SH-SY5Y (cell line): ENCODE measurements at regions not wholly inside any gene's neighbourhood (a gene's known extent, or its start where the extent isn't known, plus 50 kb on each side); places are given as distances from the start of the nearest gene placed in this dataset.

Experiments used
- GATA2 ChIP-seq: IDR thresholded peaks from 2 replicates; pipeline ENCODE4 v1.6.1; 2011; ENCODE audit warnings: mild to moderate bottlenecking, low read depth, low read length
- GATA3 ChIP-seq: IDR thresholded peaks from 2 replicates; pipeline ENCODE4 v1.6.1; 2011; ENCODE audit warnings: low read depth, mild to moderate bottlenecking, low read length, moderate library complexity

DNA sequence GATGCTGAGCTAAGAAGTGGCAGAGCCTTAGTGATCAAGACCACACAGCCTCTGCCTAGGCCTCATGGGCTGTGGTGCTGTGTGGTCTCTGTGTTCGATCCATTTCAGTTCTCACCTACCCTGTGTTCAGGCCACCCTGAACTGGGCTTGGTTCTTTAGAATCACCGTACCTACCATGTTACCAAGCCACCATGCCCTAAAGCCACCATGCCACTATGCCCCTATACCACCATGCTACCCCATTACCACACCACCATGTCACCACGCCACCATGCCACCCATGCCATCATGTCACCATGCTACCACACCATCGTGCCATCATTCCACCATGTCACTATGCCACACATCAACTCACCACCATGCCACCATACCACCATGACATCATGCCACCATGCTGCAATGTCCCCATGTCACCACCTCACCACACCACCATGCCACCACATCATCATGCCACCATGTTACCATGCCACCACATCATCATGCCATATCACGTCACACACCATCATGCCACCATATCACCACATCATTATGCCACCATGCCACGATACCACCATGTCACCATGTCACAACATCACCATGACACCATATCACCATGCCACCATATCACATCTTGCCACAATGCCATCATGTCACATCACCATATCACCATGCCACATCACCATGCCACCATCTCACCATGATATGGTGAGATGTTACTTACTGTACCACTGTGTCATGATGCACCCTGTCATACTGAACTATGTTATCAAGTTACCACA, 191.0 kb upstream of the ARL4C start:
- TF ChIP-seq GATA2, result no peak
- no peak for TF ChIP-seq GATA3

DNA sequence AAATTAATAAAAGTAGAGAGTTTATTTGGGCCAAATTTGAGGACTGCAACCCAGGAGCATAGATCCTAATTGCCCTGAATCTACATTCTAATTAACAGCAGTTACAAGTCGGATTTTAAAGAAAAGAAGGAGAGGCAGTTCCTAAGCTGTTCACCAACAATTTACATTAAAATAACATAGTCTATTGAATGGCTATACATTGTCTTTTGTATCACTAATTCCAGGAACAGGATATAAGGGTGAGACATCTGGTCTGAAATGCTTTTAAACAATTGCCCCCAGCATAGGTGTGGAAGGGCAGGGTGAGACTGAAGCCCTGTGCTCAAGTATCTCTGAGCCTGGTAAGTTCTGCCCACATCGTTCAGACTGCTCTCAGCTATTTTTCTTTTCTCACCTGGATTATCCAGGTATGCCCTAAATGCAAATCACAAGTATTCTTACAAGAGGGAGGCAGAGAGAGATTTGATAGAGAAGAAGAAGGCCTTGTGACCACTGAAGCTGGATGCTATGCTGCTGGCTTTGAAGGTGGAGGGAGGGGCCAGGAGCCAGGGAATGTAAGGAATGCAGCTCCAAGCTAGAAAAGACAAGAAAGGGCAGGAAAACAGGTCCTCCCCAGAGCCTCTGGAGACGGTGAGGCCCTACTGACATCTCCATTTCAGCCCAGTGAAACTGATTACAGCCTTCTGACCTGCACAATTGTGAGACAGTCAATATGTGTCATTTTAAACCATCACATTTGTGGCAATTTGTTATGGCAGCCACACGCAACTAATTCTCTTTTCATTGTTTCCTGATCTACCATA, 189.4 kb upstream of the ARL4C start:
- no peak for TF ChIP-seq GATA3
- no peak for TF ChIP-seq GATA2

DNA sequence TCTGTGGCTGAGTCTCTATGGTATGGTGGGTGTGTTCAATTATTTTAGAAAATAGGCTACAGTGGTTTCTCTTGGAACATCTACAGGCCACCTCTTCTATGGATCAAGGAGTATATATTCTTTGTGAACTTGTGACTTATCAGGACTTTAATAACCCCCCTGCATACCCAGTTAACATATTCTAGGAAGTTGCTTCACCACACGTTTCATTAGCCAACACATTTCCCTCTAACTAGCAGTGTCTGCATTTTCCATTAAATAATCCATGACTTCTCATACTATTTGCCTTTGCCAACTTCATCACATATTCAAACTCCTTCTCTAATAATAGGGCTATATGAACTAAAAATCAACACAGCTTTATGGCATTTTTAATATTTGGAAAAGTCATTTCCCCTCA, 187.6 kb upstream of the ARL4C start:
- TF ChIP-seq GATA2, result no peak
- no peak for TF ChIP-seq GATA3

GRCh38 chr2:234683950-234684349, 187.1 kb upstream of the ARL4C start:
- no peak for TF ChIP-seq GATA3

- TF ChIP-seq GATA2 (no peak), GATA3 (no peak)
Observed at GRCh38 chr2:234682492-234683228, 185.8 kb upstream of the ARL4C start.

DNA sequence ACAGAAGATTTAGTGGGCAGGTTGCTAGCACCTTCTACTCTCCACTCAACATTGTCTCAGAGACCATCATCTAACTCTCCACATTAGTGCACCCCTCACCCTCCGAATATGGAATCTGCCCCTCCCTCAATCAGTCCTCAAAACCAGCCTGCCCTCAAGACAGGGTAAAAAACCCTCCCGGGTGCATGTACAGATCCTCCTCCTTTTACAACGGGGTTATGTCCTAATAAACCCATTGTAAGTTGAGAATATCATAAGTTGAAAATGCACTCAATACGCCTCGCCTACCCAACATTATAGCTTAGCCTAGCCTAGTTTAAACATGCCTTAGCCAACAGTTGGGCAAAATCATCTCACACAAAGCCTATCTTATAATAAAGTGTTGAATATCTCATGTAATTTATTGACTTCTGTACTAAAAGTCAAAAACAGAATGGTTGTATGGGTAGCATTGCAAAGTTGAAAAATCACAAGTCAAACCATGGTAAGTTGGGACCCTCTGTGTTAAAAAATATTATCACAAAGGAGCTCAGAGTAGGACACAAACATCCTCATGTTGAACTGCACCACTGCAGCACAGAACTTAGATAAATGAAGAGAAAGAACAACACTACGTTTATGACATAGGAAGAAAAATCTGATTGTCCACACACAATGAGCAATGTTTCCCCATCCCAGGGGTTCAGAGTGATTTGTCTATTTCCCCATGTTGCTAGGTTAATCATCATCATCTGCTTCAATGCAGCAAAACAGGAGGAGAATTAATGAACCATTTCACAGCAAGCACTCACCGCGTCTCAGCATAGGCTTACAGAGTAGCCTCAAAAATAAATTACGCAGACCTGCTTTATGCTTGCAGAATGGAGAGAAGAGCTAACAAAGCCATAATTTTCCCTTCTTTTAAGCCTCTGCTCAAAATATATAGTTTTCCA, 184.1 kb upstream of the ARL4C start:
- TF ChIP-seq GATA3 (no peak), GATA2 (no peak)

DNA sequence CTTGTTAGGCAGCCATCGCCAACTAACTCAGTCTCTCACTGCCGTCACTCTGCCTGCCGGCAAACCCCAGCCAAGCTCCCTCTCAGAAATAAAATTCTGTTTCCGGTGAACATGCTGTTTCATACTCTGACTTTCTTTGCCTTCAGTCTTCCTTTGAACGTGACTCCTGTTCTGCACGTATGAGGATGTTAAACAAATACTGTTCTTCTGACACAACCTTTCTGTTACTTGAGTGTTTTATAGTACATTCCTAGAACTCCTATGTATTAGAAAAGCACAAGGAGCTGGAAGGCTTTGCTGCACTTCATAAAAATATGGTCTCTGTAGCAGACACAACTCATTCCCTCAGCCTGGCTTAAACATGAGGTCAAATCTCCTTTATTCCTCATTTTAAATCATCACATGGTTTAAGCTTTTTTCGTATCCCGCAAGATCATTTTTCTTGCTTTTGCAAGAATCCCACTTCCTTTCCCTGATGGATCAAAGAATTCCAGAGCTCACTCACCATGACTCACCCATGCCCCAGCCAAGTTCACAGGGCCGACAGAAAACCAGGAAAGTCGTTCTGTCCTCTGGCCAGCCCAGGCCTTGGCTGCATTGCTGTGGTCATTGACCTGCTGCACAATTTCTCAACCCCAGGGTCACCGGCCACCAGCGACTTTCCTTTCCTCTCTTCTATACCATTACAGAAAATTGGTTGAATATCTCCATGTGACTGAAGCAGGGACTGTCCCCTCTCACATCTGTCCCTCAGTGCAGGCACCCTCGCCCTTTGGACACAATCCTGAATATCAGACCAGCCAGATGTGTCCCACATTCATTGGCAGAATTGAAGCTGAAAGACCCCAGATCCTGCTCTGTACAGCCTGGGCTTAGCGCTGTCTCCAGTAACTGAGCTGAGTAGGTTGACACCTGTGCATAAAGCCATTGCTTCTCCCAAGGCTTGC, 183.1 kb upstream of the ARL4C start:
- TF ChIP-seq GATA3, result no peak
- TF ChIP-seq GATA2, result no peak

DNA sequence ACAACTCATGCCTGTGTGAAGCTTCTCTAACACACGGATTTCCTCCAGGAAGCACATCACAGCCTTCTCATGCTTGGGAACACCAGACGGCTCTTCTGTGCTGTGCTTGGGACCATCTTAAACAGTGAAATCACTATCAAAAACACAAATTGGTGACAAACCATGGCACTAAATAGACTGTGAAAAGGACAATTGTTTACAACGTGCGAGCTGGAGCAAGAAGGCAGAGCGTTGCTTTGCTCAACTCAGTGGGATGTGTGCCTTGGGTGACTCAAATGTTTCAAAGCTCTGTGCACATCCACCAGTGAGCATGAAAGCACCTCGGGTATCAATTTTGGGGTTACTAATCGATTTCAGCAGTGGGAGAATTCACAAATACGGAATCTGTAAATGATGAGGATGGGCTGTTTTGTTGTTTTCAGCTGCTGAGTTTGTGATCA, 182.4 kb upstream of the ARL4C start:
- TF ChIP-seq GATA3, result no peak
- TF ChIP-seq GATA2, result no peak

GRCh38 chr2:234678711-234679110, 181.8 kb upstream of the ARL4C start:
- TF ChIP-seq GATA3 (no peak), GATA2 (no peak)

DNA sequence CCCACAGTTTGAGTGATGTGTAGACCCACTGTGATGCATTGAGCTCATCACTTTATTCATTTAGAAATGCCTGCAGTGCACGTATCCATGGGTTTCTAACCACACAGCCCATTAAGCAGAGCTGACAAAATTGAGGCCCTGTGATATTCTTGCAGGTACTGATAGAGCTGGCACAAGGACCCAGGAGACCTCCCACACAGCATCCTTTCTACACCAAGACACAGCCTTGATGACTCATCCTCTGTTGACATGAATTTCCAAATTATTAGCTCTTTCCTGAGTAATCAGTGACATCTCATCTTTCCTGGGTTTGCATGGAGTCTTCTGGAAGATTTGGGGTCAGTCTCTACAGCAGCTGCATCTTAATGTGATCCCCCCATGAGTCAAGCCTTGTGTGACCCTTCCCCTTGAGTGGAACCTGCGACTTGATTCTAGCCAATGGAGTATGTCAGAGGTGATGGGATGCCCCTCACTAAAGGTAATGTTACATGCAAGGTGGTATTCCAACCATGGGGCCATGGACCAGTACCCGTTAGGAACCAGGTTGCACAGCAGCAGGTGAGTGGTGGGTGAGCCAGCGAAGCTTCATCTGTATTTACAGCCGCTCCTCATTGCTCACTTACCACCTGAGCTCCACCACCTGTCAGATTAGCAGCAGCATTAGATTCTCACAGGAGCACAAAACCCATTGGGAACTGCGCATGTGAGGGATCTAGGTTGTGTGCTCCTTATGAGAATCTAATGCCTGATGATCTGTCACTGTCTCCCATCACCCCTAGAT, 181.1 kb upstream of the ARL4C start:
- TF ChIP-seq GATA2, result no peak
- TF ChIP-seq GATA3, result no peak

GRCh38 chr2:234676783-234677450, 180.0 kb upstream of the ARL4C start:
- TF ChIP-seq GATA3, result no peak
- TF ChIP-seq GATA2, result no peak
